Chondrocyte (in vitro differentiated cells): ENCODE measurements at regions not wholly inside any gene's neighbourhood (a gene's known extent, or its start where the extent isn't known, plus 50 kb on each side); places are given as distances from the start of the nearest gene placed in this dataset.
A peak's percentile ranks its signal among the peaks of the same experiment; 100 is the strongest.

Experiments used
- DNase-seq: peaks from one replicate; pipeline ENCODE4 v3.0.0; 2021; ENCODE audit warnings: mixed read lengths, low spot score
- H3K27ac Mint-ChIP-seq: one replicate; pipeline ENCODE4 v1.8.0; 2021; ENCODE audit warnings: mild to moderate bottlenecking, moderate library complexity, mixed read lengths; ENCODE audit not compliant: unreplicated experiment
- H3K27me3 Mint-ChIP-seq: 2 replicates; pipeline ENCODE4 v1.8.0; 2021; ENCODE audit warnings: low read depth, mixed read lengths
- H3K36me3 Mint-ChIP-seq: 2 replicates; pipeline ENCODE4 v1.8.0; 2021; ENCODE audit warnings: low read depth, mixed read lengths
- H3K4me1 Mint-ChIP-seq: 2 replicates; pipeline ENCODE4 v1.8.0; 2021; ENCODE audit warnings: low read depth, mild to moderate bottlenecking, mixed read lengths
- H3K4me3 Mint-ChIP-seq: one replicate; pipeline ENCODE4 v1.8.0; 2021; ENCODE audit warnings: mild to moderate bottlenecking, moderate library complexity, mixed read lengths; ENCODE audit not compliant: unreplicated experiment
- H3K9me3 Mint-ChIP-seq: 2 replicates; pipeline ENCODE4 v1.8.0; 2021; ENCODE audit warnings: low read depth, mixed read lengths
- TF ChIP-seq, protein P1 (sequence below): fragments of 200-600 bp; sonication (generic); IDR thresholded peaks from 2 replicates; pipeline ENCODE4 v1.5.0; 2021; ENCODE audit warnings: antibody characterized with exemption, mild to moderate bottlenecking, moderate library complexity

DNA sequence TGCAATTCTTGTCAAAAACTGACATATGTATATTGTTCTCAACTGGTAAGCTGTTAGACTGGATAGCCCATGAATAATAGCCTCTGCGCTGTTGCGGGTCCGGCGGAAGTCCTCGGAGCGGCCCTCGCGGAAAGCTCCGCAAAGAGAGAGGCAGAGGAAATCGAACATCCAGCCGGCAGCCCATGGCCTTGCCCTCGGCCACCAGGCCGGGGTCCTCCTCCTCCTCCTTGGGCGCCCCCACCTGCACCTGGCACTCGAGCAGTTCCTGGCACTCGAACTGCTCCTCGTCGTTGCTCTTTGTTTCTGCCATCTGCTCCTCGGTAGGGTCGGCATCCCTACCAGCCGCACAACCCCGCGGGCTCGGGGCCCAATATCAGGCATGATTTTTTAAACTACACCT lies 1176.3 kb downstream of the PCDH18 start:
- Mint-ChIP-seq H3K27ac (no peak overlapping the region), H3K27me3 (no peaks in the 10 kb centered on the region), H3K4me3 (no peak overlapping the region), H3K4me1 (no peaks in the 10 kb centered on the region), H3K36me3 (no peaks in the 10 kb centered on the region), H3K9me3 (no peaks in the 10 kb centered on the region)
- DNase-seq, result peak; percentile 81
- TF ChIP-seq, protein P1, sequence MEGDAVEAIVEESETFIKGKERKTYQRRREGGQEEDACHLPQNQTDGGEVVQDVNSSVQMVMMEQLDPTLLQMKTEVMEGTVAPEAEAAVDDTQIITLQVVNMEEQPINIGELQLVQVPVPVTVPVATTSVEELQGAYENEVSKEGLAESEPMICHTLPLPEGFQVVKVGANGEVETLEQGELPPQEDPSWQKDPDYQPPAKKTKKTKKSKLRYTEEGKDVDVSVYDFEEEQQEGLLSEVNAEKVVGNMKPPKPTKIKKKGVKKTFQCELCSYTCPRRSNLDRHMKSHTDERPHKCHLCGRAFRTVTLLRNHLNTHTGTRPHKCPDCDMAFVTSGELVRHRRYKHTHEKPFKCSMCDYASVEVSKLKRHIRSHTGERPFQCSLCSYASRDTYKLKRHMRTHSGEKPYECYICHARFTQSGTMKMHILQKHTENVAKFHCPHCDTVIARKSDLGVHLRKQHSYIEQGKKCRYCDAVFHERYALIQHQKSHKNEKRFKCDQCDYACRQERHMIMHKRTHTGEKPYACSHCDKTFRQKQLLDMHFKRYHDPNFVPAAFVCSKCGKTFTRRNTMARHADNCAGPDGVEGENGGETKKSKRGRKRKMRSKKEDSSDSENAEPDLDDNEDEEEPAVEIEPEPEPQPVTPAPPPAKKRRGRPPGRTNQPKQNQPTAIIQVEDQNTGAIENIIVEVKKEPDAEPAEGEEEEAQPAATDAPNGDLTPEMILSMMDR, result no peak

DNA sequence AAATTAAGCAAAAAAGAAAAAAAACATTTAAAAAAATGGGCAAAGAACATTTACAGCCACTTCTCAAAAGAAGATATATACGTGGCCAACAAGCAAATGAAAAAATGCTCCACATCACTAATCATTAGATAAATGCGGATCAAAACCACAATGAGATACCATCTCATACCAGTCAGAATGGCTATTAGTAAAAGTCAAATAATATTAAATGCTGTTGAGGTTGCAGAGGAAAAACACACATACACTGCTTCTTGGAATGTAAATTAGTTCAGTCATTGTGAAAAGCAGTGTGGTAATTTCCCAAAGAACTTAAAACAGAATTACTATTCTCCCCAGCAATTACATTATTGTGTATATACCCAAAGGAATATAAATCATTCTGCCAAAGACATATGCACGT lies 1189.0 kb downstream of the PCDH18 start:
- no peaks in the 10 kb centered on the region for H3K4me1 Mint-ChIP-seq
- H3K9me3 Mint-ChIP-seq, result peaks cover 7% of the 10 kb centered on the region
- H3K27ac Mint-ChIP-seq, result no peak overlapping the region
- no peak overlapping the region for H3K4me3 Mint-ChIP-seq
- peaks cover 4% of the 10 kb centered on the region for H3K27me3 Mint-ChIP-seq
- DNase-seq, result no peak
- H3K36me3 Mint-ChIP-seq, result no peaks in the 10 kb centered on the region
- TF ChIP-seq, protein P1, result no peak

DNA sequence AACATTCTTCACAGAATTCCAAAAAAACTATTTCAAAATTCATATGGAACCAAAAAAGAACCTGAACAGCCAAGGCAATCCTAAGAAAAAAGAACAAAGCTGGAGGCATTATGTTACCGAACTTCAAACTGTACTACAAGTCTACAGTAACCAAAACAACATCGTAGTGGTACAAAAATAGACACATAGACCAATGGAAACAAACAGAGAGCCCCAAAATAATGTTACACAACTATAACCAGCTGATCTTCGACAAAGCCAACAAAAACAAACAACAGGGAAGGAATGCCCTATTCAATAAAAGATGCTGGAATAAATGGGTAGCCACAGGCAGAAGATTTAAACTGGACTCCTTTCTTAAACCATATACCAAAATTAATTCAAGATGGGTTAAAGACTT lies 1189.6 kb downstream of the PCDH18 start:
- no peak for DNase-seq
- TF ChIP-seq, protein P1, result no peak

DNA sequence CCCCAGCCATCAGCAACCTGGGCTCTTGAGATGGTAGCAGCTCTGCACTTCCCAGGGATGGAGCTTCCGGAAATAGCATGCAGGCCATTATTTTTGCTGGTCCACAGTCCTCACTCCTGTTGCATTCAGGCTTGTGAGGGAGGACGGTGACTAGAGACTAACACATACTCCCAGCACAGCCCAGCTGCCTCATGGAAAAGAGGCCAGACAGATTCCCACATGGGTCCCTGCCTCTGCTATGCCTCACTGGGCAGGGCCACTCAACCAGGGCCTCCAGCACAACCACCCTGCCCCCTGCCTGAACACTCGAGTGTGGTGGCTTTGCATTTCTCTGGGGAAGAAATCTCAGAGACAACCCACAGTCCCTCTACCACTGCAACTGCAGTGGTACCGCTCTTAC lies 1195.1 kb downstream of the PCDH18 start:
- Mint-ChIP-seq H3K27ac (no peak overlapping the region), H3K9me3 (peaks cover 7% of the 10 kb centered on the region), H3K36me3 (no peaks in the 10 kb centered on the region), H3K4me1 (no peaks in the 10 kb centered on the region), H3K27me3 (peaks cover 7% of the 10 kb centered on the region), H3K4me3 (no peak overlapping the region)
- DNase-seq, result no peak
- TF ChIP-seq, protein P1, result no peak

More for the DNA sequence above, 1189.6 kb downstream of the PCDH18 start:
- Mint-ChIP-seq H3K9me3 (peaks cover 7% of the 10 kb centered on the region), H3K36me3 (no peaks in the 10 kb centered on the region), H3K4me3 (no peak overlapping the region), H3K4me1 (no peaks in the 10 kb centered on the region), H3K27me3 (peaks cover 4% of the 10 kb centered on the region), H3K27ac (no peak overlapping the region)

DNA sequence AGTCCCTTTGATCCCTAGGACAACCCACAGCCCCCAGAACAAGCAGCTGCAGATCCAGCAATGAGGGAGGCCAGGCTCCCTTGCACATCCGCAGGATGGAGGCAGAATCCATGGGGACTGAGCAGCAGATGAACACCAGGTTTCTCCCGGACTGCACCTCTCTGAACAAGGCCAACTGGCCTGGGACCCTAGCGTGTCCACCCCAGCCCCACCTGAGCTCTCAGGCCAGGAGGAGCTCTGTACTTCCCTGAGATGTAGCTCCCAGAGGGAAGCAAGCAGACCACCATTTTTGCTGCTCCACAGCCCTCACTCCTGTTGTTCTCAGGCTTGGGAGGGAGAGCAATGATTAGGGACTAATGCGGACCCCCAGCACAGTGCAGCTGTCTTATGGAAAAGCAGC lies 1195.8 kb downstream of the PCDH18 start:
- H3K4me3 Mint-ChIP-seq, result no peak overlapping the region
- H3K27ac Mint-ChIP-seq, result no peak overlapping the region
- TF ChIP-seq, protein P1, result no peak
- DNase-seq, result no peak
- peaks cover 7% of the 10 kb centered on the region for H3K27me3 Mint-ChIP-seq
- H3K4me1 Mint-ChIP-seq, result no peaks in the 10 kb centered on the region
- no peaks in the 10 kb centered on the region for H3K36me3 Mint-ChIP-seq
- peaks cover 7% of the 10 kb centered on the region for H3K9me3 Mint-ChIP-seq
